K562 (cell line): ENCODE measurements at regions not wholly inside any gene's neighbourhood (a gene's known extent, or its start where the extent isn't known, plus 50 kb on each side); places are given as distances from the start of the nearest gene placed in this dataset.

Experiments
- ATAC-seq: fragments of 200-7000 bp; cut with Tn5 transposase; 3 replicates; pipeline ENCODE4 v1.9.1; 2020; ENCODE audit warnings: moderate library complexity
- BruUV-seq: library from RNA; stranded (reverse); fragments of 400-500 nt; replicated peaks from 2 replicates; lab custom pipeline; 2021; lab: Mats Ljungman, UMichigan
- CTCF ChIA-PET: fragments of 300-600 bp; formaldehyde crosslinking; extraction: SDS; loops from one replicate; lab custom pipeline; 2021; ENCODE audit warnings: low intra/inter-chr PET ratio; lab: Yijun Ruan, JAX
- POLR2A ChIA-PET: fragments of 300-600, 350-650 bp; sonication (Branson Sonifier 250); formaldehyde crosslinking; extraction: SDS; loops from one replicate; lab custom pipeline; 2021; ENCODE audit warnings: antibody characterized with exemption, inconsistent platforms; lab: Yijun Ruan, JAX
- DNase-seq, 4 experiments: peaks; one replicate each; pipeline versions ENCODE4 v3.0.0 to v3.0.0-alpha.2; 2011 to 2018; ENCODE audit warnings: low spot score in 3 of 4, mixed read lengths in 3 of 4; ENCODE audit errors: extremely low read depth in 1 of 4
- FAIRE-seq: peaks from 2 replicates; lab custom pipeline; 2011; peaks lifted over from hg19 to GRCh38; lab: Jason Lieb, UNC
- H2AFZ ChIP-seq: 2 replicates; pipeline ENCODE4 v1.6.0; 2011; ENCODE audit warnings: low read depth, low read length, control low read depth, inconsistent platforms
- H3K27ac ChIP-seq: fragments of 200-600 bp; 3 replicates; pipeline ENCODE4 v1.8.0; 2011; ENCODE audit warnings: low read depth, mild to moderate bottlenecking, control low read depth, inconsistent platforms, low read length, moderate library complexity, mixed read lengths; ENCODE audit errors: extremely low read depth
- H3K27me3 ChIP-seq, 2 experiments: fragments of 300-600 bp in 1 of 2; 2 replicates in 1 of 2; 3 replicates in 1 of 2; pipeline versions ENCODE4 v1.6.0 to v1.8.0; 2011; ENCODE audit warnings: inconsistent platforms in 2 of 2, low read length in 2 of 2, mild to moderate bottlenecking in 1 of 2, mixed read lengths in 1 of 2, moderate library complexity in 1 of 2; ENCODE audit not compliant: control insufficient read depth in 2 of 2, insufficient read depth in 2 of 2
- H3K36me3 ChIP-seq: fragments of 300-600 bp; 3 replicates; pipeline ENCODE4 v1.8.0; 2011; ENCODE audit warnings: mild to moderate bottlenecking, low read length, inconsistent platforms; ENCODE audit not compliant: control insufficient read depth, insufficient read depth
- H3K4me1 ChIP-seq, 2 experiments: fragments of 200-600 bp in 1 of 2; replicated peaks in 1 of 2; 2 replicates in 1 of 2; 3 replicates in 1 of 2; pipeline versions ENCODE4 v1.5.1 to v1.8.0; 2011; ENCODE audit warnings: inconsistent platforms in 2 of 2, low read length in 2 of 2, mild to moderate bottlenecking in 1 of 2, mixed read lengths in 1 of 2, moderate library complexity in 1 of 2; ENCODE audit not compliant: control insufficient read depth in 2 of 2, insufficient read depth in 2 of 2
- H3K4me2 ChIP-seq: 2 replicates; pipeline ENCODE4 v1.6.1; 2011; ENCODE audit warnings: low read length, control low read depth, inconsistent platforms, mixed read lengths; ENCODE audit not compliant: insufficient read depth
- H3K4me3 ChIP-seq: fragments of 200-600 bp; sonication (generic), shearing (Covaris generic); 2 replicates; pipeline ENCODE4 v1.5.1; 2016; ENCODE audit warnings: control low read depth, inconsistent platforms
- H3K79me2 ChIP-seq: fragments of 200-600 bp; 3 replicates; pipeline ENCODE4 v1.8.0; 2011; ENCODE audit warnings: low read length, inconsistent platforms; ENCODE audit not compliant: control insufficient read depth, insufficient read depth
- H3K9ac ChIP-seq, 2 experiments: 2 replicates each; pipeline versions ENCODE4 v1.6.0 to v1.6.1; 2011; ENCODE audit warnings: low read depth in 2 of 2, low read length in 2 of 2, control low read depth in 1 of 2, inconsistent platforms in 1 of 2, mild to moderate bottlenecking in 1 of 2, mixed read lengths in 1 of 2; ENCODE audit not compliant: insufficient read depth in 1 of 2
- H3K9me1 ChIP-seq: one replicate; pipeline ENCODE4 v1.6.0; 2011; ENCODE audit warnings: inconsistent platforms, mild to moderate bottlenecking, low read length, moderate library complexity; ENCODE audit not compliant: control insufficient read depth, insufficient read depth
- H3K9me3 ChIP-seq: replicated peaks from 2 replicates; pipeline ENCODE4 v1.5.1; 2011; ENCODE audit warnings: low read depth, low read length, inconsistent platforms; ENCODE audit not compliant: control insufficient read depth, insufficient read depth
- H4K20me1 ChIP-seq: replicated peaks from 2 replicates; pipeline ENCODE4 v1.6.1; 2011; ENCODE audit warnings: low read length, inconsistent platforms, mixed read lengths; ENCODE audit not compliant: control insufficient read depth, insufficient read depth
- COPS2 ChIP-seq: fragments of 450-650 bp; conservative IDR thresholded peaks from 2 replicates; pipeline ENCODE4 v1.6.1; 2016; ENCODE audit warnings: mild to moderate bottlenecking, moderate library complexity
- ETV1 ChIP-seq: fragments of 450-650 bp; conservative IDR thresholded peaks from 2 replicates; pipeline ENCODE4 v1.6.1; 2016; ENCODE audit warnings: missing genetic modification characterization, control low read depth, low read depth, missing compliant biosample characterization
- GATAD2B ChIP-seq: fragments of 450-650 bp; IDR thresholded peaks from 2 replicates; pipeline ENCODE4 v1.6.1; 2017; ENCODE audit warnings: mild to moderate bottlenecking, borderline replicate concordance
- KDM2B ChIP-seq: fragments of 250-450 bp; sonication (Bioruptor Pico); IDR thresholded peaks from 2 replicates; pipeline ENCODE4 v1.8.0; 2021; ENCODE audit warnings: mild to moderate bottlenecking, moderate library complexity
- MYNN ChIP-seq, 2 experiments: sonication (generic); formaldehyde crosslinking in 1 of 2; IDR thresholded peaks; 2 replicates each; pipeline versions ENCODE4 v1.5.0 to v1.6.1; 2016 to 2020; ENCODE audit warnings: antibody characterized with exemption in 1 of 2, missing genetic modification reagents in 1 of 2
- RBBP5 ChIP-seq: fragments of 200-600 bp; sonication (generic); IDR thresholded peaks from 2 replicates; pipeline ENCODE4 v1.6.1; 2012; ENCODE audit warnings: borderline replicate concordance, mild to moderate bottlenecking, low read length, control low read depth, inconsistent platforms; ENCODE audit not compliant: insufficient read depth, poor library complexity, severe bottlenecking
- RBM14 ChIP-seq: fragments of 200-400 bp; formaldehyde crosslinking; IDR thresholded peaks from 2 replicates; pipeline ENCODE4 v1.6.1; 2018; ENCODE audit warnings: low read depth, mild to moderate bottlenecking, low read length, moderate library complexity, borderline replicate concordance; ENCODE audit not compliant: insufficient read depth
- SAFB2 ChIP-seq: fragments of 200-400 bp; formaldehyde crosslinking; IDR thresholded peaks from 2 replicates; pipeline ENCODE4 v1.6.1; 2018; ENCODE audit warnings: borderline replicate concordance, low read length, low read depth, moderate library complexity; ENCODE audit not compliant: severe bottlenecking
- ZNF12 ChIP-seq: sonication (generic); formaldehyde crosslinking; IDR thresholded peaks from 2 replicates; pipeline ENCODE4 v1.4.0; 2020; ENCODE audit warnings: mild to moderate bottlenecking, missing genetic modification reagents
- ZNF717 ChIP-seq: fragments of 250-450 bp; sonication (Bioruptor Pico); IDR thresholded peaks from 2 replicates; pipeline ENCODE4 v1.5.0; 2021
- ZNF778 ChIP-seq: fragments of 450-650 bp; formaldehyde crosslinking; IDR thresholded peaks from 2 replicates; pipeline ENCODE4 v1.4.0; 2020; ENCODE audit warnings: mild to moderate bottlenecking, moderate library complexity
- ZNF780A ChIP-seq: fragments of 250-450 bp; sonication (Bioruptor Pico); IDR thresholded peaks from 2 replicates; pipeline ENCODE4 v1.5.0; 2021; ENCODE audit warnings: mild to moderate bottlenecking
- whole genome bisulfite sequencing: fragments of 100-300 bp; shearing (Covaris generic); methylation state at CpG from one replicate; pipeline ENCODE4 v1.1.6; 2016; ENCODE audit warnings: low coverage, mixed read lengths; ENCODE audit not compliant: insufficient coverage; ENCODE audit errors: missing lambda C conversion rate; 5-methylcytosine and 5-hydroxymethylcytosine counted together
- in situ Hi-C: fragments of 300-500 bp; cut with MboI; formaldehyde crosslinking; loops from 4 replicates; pipeline ENCODE4 v1.15.0; 2018; ENCODE audit warnings: inconsistent platforms, mixed read lengths
- intact Hi-C: fragments of 100-400 bp; cut with micrococcal nuclease; formaldehyde crosslinking; loops from 2 replicates; pipeline ENCODE4 v1.14.2; 2022
- TF ChIP-seq, protein P1 (sequence below): sonication (generic); formaldehyde crosslinking; IDR thresholded peaks from 2 replicates; pipeline ENCODE4 v1.9.0; 2022; ENCODE audit warnings: mild to moderate bottlenecking, missing genetic modification reagents
- TF ChIP-seq, protein P2 (sequence below): fragments of 450-650 bp; IDR thresholded peaks from 2 replicates; pipeline ENCODE4 v1.6.1; 2016
- TF ChIP-seq, protein P3 (sequence below): IDR thresholded peaks from 2 replicates; pipeline ENCODE4 v1.6.1; 2011; ENCODE audit warnings: borderline replicate concordance, low read depth, mild to moderate bottlenecking, moderate library complexity, low read length; ENCODE audit not compliant: insufficient read depth, poor library complexity, severe bottlenecking

DNA sequence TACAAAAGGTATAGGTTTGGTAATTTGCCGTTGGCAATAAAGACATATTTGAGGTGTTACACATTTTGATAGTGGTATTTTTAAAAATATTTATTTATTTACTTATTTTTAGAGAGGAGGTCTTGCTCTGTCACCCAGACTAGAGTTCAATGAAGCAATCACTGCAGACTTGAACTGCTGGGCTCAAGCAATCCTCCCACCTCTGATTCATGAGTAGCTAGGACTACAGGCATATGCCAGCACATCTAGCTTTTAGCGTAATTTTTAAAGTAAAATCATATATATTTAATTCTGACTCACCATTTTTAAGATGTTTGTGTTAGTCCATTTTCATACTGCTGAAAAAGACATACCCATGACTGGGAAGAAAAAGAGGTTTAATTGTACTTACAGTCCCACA lies 1974.3 kb downstream of the EFNA5 start:
- Histone ChIP-seq H3K27ac (no peak overlapping the region), H3K79me2 (no peaks in the 10 kb centered on the region), H2AFZ (no peak overlapping the region), H3K9me1 (no peaks in the 10 kb centered on the region), H3K27me3 (no peaks in the 10 kb centered on the region)
- ChIA-PET CTCF (no interaction called here), POLR2A (interaction anchor here (0.7 kb wide), 1 partner anchor 9 kb away, joined by 3 read pairs; no protein-coding TSS in a partner anchor)
- no TSS peak for BruUV-seq
- in situ Hi-C loops (no loop called here), intact Hi-C loops (no loop called here)
- no peak for ATAC-seq
- TF ChIP-seq ZNF778 (CRISPR knock-in tag) (no peak), RBBP5 (no peak), RBM14 (no peak), COPS2 (no peak), ZNF717 (CRISPR knock-in tag) (no peak), ZNF780A (CRISPR knock-in tag) (no peak), ZNF12 (no peak), KDM2B (no peak), ETV1 (tag) (no peak), MYNN (IDR thresholded peaks at IDR 0.05) (no peak), MYNN (CRISPR knock-in tag; IDR thresholded peaks at IDR 0.05) (no peak), GATAD2B (no peak), SAFB2 (no peak)
- TF ChIP-seq, protein P1, sequence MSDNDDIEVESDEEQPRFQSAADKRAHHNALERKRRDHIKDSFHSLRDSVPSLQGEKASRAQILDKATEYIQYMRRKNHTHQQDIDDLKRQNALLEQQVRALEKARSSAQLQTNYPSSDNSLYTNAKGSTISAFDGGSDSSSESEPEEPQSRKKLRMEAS: no peak
- TF ChIP-seq, protein P2, sequence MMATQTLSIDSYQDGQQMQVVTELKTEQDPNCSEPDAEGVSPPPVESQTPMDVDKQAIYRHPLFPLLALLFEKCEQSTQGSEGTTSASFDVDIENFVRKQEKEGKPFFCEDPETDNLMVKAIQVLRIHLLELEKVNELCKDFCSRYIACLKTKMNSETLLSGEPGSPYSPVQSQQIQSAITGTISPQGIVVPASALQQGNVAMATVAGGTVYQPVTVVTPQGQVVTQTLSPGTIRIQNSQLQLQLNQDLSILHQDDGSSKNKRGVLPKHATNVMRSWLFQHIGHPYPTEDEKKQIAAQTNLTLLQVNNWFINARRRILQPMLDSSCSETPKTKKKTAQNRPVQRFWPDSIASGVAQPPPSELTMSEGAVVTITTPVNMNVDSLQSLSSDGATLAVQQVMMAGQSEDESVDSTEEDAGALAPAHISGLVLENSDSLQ: no peak
- TF ChIP-seq, protein P3, sequence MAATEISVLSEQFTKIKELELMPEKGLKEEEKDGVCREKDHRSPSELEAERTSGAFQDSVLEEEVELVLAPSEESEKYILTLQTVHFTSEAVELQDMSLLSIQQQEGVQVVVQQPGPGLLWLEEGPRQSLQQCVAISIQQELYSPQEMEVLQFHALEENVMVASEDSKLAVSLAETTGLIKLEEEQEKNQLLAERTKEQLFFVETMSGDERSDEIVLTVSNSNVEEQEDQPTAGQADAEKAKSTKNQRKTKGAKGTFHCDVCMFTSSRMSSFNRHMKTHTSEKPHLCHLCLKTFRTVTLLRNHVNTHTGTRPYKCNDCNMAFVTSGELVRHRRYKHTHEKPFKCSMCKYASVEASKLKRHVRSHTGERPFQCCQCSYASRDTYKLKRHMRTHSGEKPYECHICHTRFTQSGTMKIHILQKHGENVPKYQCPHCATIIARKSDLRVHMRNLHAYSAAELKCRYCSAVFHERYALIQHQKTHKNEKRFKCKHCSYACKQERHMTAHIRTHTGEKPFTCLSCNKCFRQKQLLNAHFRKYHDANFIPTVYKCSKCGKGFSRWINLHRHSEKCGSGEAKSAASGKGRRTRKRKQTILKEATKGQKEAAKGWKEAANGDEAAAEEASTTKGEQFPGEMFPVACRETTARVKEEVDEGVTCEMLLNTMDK: no peak
- TF ChIP-seq, all 486 proteins: peak for 0
- H3K4me2 ChIP-seq: no peak overlapping the region
- no peaks in the 10 kb centered on the region for H4K20me1 ChIP-seq
- no peaks in the 10 kb centered on the region for H3K4me1 ChIP-seq
- H3K36me3 ChIP-seq: no peaks in the 10 kb centered on the region
- H3K9ac ChIP-seq: no peak overlapping the region
- no peaks in the 10 kb centered on the region for H3K9me3 ChIP-seq
- FAIRE-seq: no peak
- DNase-seq: no peak
- WGBS: 14% methylated on average over 2 of the region's 2 CpGs
- H3K4me3 ChIP-seq: no peak overlapping the region
